Testis (tissue), 2 donors: ENCODE measurements at regions not wholly inside any gene's neighbourhood (a gene's known extent, or its start where the extent isn't known, plus 50 kb on each side); places are given as distances from the start of the nearest gene placed in this dataset.

Experiments used
- POLR2A ChIP-seq: fragments of 450-650 bp; IDR thresholded peaks from one replicate; pipeline ENCODE4 v1.6.1; 2017; ENCODE audit warnings: antibody characterized with exemption, mild to moderate bottlenecking, moderate library complexity
- TF ChIP-seq, protein P1 (sequence below), 3 experiments: fragments of 450-650 bp in 2 of 3; fragments of 200-600 bp in 1 of 3; sonication (generic) in 1 of 3; IDR thresholded peaks; one replicate each; pipeline ENCODE4 v1.5.1; 2016 to 2019; ENCODE audit warnings: antibody characterized with exemption in 3 of 3, mild to moderate bottlenecking in 2 of 3, moderate library complexity in 1 of 3

DNA sequence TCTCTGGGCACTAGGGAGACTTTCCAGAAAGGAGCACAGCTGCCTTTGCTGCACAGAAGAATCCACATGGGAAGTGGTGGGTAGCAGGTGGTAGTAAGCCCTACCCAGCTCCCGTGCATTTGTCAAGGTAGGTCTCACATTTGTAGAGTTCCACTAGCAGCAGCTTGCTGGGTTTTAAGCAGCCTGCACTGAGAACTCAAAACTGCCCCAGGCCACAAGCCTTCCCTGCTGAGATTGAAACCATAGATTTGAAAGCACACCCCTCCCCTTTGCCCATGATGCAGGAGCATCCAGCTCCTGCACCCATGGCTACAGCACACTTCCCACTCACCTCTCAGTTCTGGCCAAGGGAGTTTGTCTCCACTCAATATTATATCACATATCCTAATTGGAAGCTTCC is 604.5 kb upstream of the STEAP1 start:
- TF ChIP-seq, protein P1, sequence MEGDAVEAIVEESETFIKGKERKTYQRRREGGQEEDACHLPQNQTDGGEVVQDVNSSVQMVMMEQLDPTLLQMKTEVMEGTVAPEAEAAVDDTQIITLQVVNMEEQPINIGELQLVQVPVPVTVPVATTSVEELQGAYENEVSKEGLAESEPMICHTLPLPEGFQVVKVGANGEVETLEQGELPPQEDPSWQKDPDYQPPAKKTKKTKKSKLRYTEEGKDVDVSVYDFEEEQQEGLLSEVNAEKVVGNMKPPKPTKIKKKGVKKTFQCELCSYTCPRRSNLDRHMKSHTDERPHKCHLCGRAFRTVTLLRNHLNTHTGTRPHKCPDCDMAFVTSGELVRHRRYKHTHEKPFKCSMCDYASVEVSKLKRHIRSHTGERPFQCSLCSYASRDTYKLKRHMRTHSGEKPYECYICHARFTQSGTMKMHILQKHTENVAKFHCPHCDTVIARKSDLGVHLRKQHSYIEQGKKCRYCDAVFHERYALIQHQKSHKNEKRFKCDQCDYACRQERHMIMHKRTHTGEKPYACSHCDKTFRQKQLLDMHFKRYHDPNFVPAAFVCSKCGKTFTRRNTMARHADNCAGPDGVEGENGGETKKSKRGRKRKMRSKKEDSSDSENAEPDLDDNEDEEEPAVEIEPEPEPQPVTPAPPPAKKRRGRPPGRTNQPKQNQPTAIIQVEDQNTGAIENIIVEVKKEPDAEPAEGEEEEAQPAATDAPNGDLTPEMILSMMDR (IDR thresholded peaks at IDR 0.05), result no peak
- no peak for TF ChIP-seq POLR2A
